Esophagus muscularis mucosa (tissue), 4 donors: ENCODE measurements at regions not wholly inside any gene's neighbourhood (a gene's known extent, or its start where the extent isn't known, plus 50 kb on each side); places are given as distances from the start of the nearest gene placed in this dataset.

ENCODE experiments used
- DNase-seq: peaks from one replicate; pipeline ENCODE4 v3.0.0-alpha.2; 2017; ENCODE audit errors: extremely low spot score
- H3K27ac ChIP-seq, 4 donors: fragments of 200-600 bp; sonication (generic); replicated peaks in 1 of 4; 1 replicate in 3 of 4; 2 replicates in 1 of 4; pipeline ENCODE4 v1.5.1; 2016 to 2019; ENCODE audit warnings: mild to moderate bottlenecking in 1 of 4
- H3K27me3 ChIP-seq, 4 donors: fragments of 200-600 bp; sonication (generic); one replicate each; pipeline versions ENCODE4 v1.5.1 to v1.6.0; 2016 to 2019
- H3K36me3 ChIP-seq, 4 donors: fragments of 200-600 bp; sonication (generic); one replicate each; pipeline ENCODE4 v1.5.1; 2016 to 2019
- H3K4me1 ChIP-seq, 4 donors: fragments of 200-600 bp; sonication (generic); one replicate each; pipeline ENCODE4 v1.5.1; 2016 to 2019
- H3K4me3 ChIP-seq, 4 donors: fragments of 200-600 bp; sonication (generic); 1 replicate in 2 of 4; 2 replicates in 2 of 4; pipeline ENCODE4 v1.5.1; 2016 to 2019; ENCODE audit warnings: mild to moderate bottlenecking in 4 of 4, moderate library complexity in 1 of 4
- H3K9me3 ChIP-seq, 4 donors: fragments of 200-600 bp; sonication (generic); 1 replicate in 3 of 4; 2 replicates in 1 of 4; pipeline ENCODE4 v1.5.1; 2016 to 2019
- EP300 ChIP-seq: sonication (generic); formaldehyde crosslinking; IDR thresholded peaks from one replicate; pipeline ENCODE4 v1.6.1; 2017; ENCODE audit warnings: antibody characterized with exemption
- POLR2A ChIP-seq: fragments of 450-650 bp; IDR thresholded peaks from one replicate; pipeline ENCODE4 v1.6.1; 2017; ENCODE audit warnings: antibody characterized with exemption, moderate library complexity, mild to moderate bottlenecking, low read depth
- POLR2AphosphoS5 ChIP-seq, 2 donors: sonication (generic); formaldehyde crosslinking; IDR thresholded peaks; one replicate each; pipeline ENCODE4 v1.6.1; 2017; ENCODE audit warnings: antibody characterized with exemption in 2 of 2
- WGBS: methylation state at CpG from one replicate; pipeline ENCODE4 v1.1.5; 2018; 5-methylcytosine and 5-hydroxymethylcytosine counted together
- intact Hi-C: fragments of 100-400 bp; cut with DNase I; formaldehyde crosslinking; loops from one replicate; pipeline ENCODE4 v1.15.1; 2023
- TF ChIP-seq, protein P1 (sequence below), 3 experiments: fragments of 200-600 bp in 2 of 3; fragments of 450-650 bp in 1 of 3; sonication (generic) in 2 of 3; IDR thresholded peaks; one replicate each; pipeline ENCODE4 v1.5.1; 2017 to 2019; ENCODE audit warnings: antibody characterized with exemption in 3 of 3, mild to moderate bottlenecking in 2 of 3, moderate library complexity in 1 of 3

DNA sequence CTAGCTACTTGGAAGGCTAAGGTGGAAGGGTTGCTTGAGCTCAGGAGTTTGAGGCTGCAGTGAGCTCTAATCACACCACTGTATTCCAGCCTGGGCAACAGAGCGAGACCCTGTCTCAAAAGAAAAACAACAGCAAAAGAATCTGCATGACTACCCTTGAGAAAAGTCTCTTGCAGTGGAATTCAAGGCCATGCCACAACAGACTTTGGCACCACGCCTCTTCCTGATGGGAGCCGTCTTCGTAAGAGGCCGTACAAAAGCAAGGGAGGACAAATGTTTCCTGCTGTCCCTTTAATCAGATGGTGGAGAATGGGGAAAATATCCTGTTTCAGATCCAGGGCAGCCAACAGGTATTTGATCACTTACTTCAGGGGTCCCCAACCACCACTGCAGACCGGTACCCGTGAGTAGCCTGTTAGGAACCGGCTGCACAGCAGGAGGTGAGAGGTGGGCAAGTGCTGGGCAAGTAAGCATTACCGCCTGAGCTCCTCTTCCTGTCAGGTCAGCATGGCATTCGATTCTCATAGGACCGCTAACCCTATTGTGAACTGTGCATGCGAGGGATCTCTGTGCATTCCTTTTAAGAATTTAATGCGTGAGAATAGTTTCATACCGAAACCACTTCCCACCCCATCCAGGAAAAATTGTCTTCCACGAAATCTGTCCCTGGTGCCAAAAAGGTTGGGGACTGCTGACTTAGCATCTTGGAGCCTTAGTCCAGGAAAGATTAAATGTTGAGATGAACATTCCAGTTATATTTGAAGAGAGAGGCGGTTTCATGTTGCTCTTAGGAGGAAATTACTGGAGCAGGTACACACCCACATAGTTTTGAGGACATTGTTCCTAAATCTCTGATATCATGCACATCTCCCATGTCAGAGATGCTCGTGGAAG is 94.4 kb upstream of the XPO1 start:
- 72% methylated on average over 15 of the region's 17 CpGs for WGBS
- intact Hi-C loops: no loop called here
- no peaks in the 10 kb centered on the region for H3K9me3 ChIP-seq

DNA sequence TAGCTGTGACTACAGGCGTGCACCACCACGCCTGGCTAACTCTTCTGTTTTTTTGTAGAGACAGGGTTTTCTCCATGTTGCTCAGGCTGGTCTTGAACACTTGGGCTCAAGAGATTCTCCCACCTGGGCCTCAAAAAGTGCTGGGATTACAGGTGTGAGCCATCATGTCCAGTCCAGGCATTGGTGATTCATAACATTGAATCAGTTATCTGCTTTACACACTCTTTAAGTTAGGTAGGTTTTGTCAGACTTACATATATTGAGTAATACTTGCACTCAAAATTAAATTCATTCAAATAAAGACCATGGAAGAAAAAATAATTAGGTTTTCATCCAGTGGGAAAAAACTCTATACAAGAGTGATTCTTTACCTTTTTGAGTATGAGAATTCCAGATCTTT is 93.2 kb upstream of the XPO1 start:
- peaks cover 0 to 8% (median 1%) of the 10 kb centered on the region in 4 donors for H3K4me1 ChIP-seq
- H3K27ac ChIP-seq: no peak overlapping the region
- intact Hi-C loops: no loop called here
- no peak for DNase-seq
- WGBS: 100% methylated on average over 2 of the region's 2 CpGs
- H3K9me3 ChIP-seq: no peaks in the 10 kb centered on the region
- H3K36me3 ChIP-seq: no peaks in the 10 kb centered on the region
- no peak overlapping the region for H3K4me3 ChIP-seq
- no peak for TF ChIP-seq EP300
- no peaks in the 10 kb centered on the region for H3K27me3 ChIP-seq

More for the DNA sequence above, 94.4 kb upstream of the XPO1 start:
- Histone ChIP-seq H3K27me3 (no peaks in the 10 kb centered on the region), H3K4me1 (peaks cover 0 to 8% (median 1%) of the 10 kb centered on the region in 4 donors), H3K27ac (no peak overlapping the region), H3K36me3 (no peaks in the 10 kb centered on the region), H3K4me3 (no peak overlapping the region)
- DNase-seq: no peak
- TF ChIP-seq EP300 (no peak), POLR2A (no peak), POLR2AphosphoS5 (IDR thresholded peaks at IDR 0.05) (no peak)
- TF ChIP-seq, protein P1, sequence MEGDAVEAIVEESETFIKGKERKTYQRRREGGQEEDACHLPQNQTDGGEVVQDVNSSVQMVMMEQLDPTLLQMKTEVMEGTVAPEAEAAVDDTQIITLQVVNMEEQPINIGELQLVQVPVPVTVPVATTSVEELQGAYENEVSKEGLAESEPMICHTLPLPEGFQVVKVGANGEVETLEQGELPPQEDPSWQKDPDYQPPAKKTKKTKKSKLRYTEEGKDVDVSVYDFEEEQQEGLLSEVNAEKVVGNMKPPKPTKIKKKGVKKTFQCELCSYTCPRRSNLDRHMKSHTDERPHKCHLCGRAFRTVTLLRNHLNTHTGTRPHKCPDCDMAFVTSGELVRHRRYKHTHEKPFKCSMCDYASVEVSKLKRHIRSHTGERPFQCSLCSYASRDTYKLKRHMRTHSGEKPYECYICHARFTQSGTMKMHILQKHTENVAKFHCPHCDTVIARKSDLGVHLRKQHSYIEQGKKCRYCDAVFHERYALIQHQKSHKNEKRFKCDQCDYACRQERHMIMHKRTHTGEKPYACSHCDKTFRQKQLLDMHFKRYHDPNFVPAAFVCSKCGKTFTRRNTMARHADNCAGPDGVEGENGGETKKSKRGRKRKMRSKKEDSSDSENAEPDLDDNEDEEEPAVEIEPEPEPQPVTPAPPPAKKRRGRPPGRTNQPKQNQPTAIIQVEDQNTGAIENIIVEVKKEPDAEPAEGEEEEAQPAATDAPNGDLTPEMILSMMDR (IDR thresholded peaks at IDR 0.05): no peak

DNA sequence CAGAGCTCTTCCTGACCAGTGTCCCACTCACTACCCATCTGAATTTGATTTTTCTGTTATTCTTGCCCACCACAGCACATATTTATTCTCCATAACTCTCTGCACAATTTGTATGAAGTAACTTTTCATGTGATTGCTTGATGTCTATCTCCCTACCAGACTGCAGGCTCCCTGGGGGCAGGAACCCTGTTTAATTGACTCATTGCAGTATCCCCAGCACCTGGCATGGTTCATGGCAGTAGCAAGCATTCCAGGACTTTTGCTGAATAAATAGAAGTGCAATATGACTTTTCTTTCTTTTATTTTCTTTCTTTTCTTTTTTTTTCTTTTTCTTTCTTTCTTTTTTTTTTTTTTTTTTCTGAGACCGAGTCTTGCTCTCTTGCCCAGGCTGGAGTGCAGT is 88.7 kb upstream of the XPO1 start:
- Histone ChIP-seq H3K4me3 (no peak overlapping the region), H3K36me3 (no peaks in the 10 kb centered on the region), H3K27me3 (no peaks in the 10 kb centered on the region), H3K4me1 (no peaks in the 10 kb centered on the region), H3K27ac (no peak overlapping the region), H3K9me3 (no peaks in the 10 kb centered on the region)
- WGBS: 95% methylated on average over 1 of the region's 1 CpG
- no peak for DNase-seq
- intact Hi-C loops: no loop called here
- TF ChIP-seq POLR2A (no peak), EP300 (no peak), POLR2AphosphoS5 (IDR thresholded peaks at IDR 0.05) (no peak)
- TF ChIP-seq, protein P1 (IDR thresholded peaks at IDR 0.05): no peak

DNA sequence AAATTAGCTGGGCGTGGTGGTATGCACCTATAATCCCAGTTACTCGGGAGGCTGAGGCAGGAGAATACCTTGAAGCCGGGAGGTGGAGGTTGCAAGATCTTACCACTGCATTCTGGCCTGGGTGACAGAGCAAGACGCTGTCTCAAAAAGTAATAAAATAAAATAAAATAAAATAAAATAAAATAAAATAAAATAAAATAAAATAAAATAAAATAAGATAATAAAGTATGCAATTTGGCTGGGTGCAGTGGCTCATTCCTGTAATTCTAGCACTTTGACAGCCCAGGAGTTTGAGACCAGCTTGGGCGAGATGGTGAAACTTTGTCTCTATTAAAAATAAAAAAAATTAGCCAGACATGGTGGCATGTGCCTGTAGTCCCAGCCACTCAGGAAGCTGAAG is 85.6 kb upstream of the XPO1 start:
- DNase-seq: no peak
- TF ChIP-seq, protein P1 (IDR thresholded peaks at IDR 0.05): no peak
- TF ChIP-seq EP300 (no peak), POLR2AphosphoS5 (IDR thresholded peaks at IDR 0.05) (no peak), POLR2A (no peak)
- intact Hi-C loops: no loop called here
- H3K4me3 ChIP-seq: no peak overlapping the region
- no peaks in the 10 kb centered on the region for H3K36me3 ChIP-seq
- H3K4me1 ChIP-seq: no peaks in the 10 kb centered on the region
- 94% methylated on average over 5 of the region's 5 CpGs for WGBS
- H3K27me3 ChIP-seq: no peaks in the 10 kb centered on the region
- no peak overlapping the region for H3K27ac ChIP-seq
- no peaks in the 10 kb centered on the region for H3K9me3 ChIP-seq

DNA sequence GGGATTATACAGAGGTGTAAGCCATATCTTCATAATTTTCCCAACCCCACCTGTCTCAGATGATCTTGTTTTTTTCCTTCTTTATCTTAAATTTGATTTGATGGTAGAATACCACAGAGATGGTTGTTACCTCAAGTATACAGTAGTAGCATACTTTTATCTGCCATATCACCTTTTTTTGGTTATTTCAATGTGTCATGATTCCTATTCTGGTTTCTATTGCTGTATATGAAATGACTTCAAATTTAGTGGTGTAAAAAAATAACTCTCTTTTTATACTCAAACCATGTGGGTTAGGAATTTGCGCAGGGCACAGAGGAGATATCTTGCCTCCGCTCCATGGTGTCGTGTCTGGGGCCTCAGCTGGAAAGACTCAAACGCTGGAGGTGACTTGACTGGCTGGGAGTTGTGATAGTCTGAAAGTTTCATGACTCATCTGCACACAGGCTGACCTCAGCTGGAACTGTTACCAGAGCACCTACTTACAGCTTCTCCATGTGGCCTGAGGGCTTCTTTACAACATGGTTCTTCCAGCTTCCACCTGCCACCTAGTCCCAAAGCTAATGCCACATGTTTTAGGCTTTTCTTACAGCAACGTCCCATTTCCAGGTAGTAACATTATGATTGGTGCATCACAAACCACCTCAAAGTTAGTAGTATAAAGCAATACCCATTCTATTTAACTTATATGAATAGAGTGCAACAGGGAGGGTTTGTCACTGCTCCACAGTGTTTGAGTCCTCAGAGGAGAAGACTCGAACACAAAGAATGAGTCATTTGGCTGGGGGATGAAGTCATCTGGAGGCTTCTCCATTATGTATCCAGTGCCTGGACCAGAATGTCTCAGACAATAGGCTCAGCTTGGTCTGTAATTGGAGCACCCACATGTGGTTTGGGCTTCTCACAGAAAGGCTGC is 82.3 kb upstream of the XPO1 start:
- TF ChIP-seq POLR2A (no peak), POLR2AphosphoS5 (IDR thresholded peaks at IDR 0.05) (no peak), EP300 (no peak)
- TF ChIP-seq, protein P1 (IDR thresholded peaks at IDR 0.05): no peak
- H3K4me3 ChIP-seq: no peak overlapping the region
- no peaks in the 10 kb centered on the region for H3K36me3 ChIP-seq
- 69% methylated on average over 6 of the region's 6 CpGs for WGBS
- no peak for DNase-seq
- no peaks in the 10 kb centered on the region for H3K4me1 ChIP-seq
- no peaks in the 10 kb centered on the region for H3K9me3 ChIP-seq
- no peak overlapping the region for H3K27ac ChIP-seq
- intact Hi-C loops: no loop called here
- no peaks in the 10 kb centered on the region for H3K27me3 ChIP-seq
